ENCODE measurements at regions not wholly inside any gene's neighbourhood (a gene's known extent, or its start where the extent isn't known, plus 50 kb on each side); places are given as distances from the start of the nearest gene placed in this dataset.

GRCh38 chr1:58836408-58836807, 52.6 kb upstream of the JUN start:
- no peaks in the 10 kb centered on the region for H3K79me2 ChIP-seq

GRCh38 chr1:58837886-58838285, 54.0 kb upstream of the JUN start:
- no peaks in the 10 kb centered on the region for H3K36me3 ChIP-seq (ENCODE audit: control insufficient read depth, insufficient read depth, low read length)
- H2AFZ ChIP-seq = peak overlapping the region; percentile 38
- H3K9me3 ChIP-seq (ENCODE audit: control insufficient read depth, low read length) = no peaks in the 10 kb centered on the region
- TF ChIP-seq CTCF (IDR thresholded peaks at IDR 0.05) = no peak
- H3K4me1 ChIP-seq = peaks cover 7% of the 10 kb centered on the region
- H3K9ac ChIP-seq = no peak overlapping the region
- H3K4me3 ChIP-seq (ENCODE audit: low read depth, low read length) = no peak overlapping the region
- H3K4me2 ChIP-seq (ENCODE audit: low read length) = no peak overlapping the region
- H3K27ac ChIP-seq = peak overlapping the region; percentile 37
- H3K27me3 ChIP-seq (ENCODE audit: control insufficient read depth, insufficient read depth, low read length) = no peaks in the 10 kb centered on the region
- H3K79me2 ChIP-seq = no peaks in the 10 kb centered on the region

More at GRCh38 chr1:58836408-58836807, 52.6 kb upstream of the JUN start:
- no peaks in the 10 kb centered on the region for H3K27me3 ChIP-seq (ENCODE audit: control insufficient read depth, insufficient read depth, low read length)
- no peak overlapping the region for H3K27ac ChIP-seq
- no peak overlapping the region for H2AFZ ChIP-seq
- H3K4me2 ChIP-seq (ENCODE audit: low read length) = no peak overlapping the region
- H3K4me1 ChIP-seq = peaks cover 7% of the 10 kb centered on the region
- no peak for TF ChIP-seq CTCF (IDR thresholded peaks at IDR 0.05)
- H3K9ac ChIP-seq = no peak overlapping the region
- H3K36me3 ChIP-seq (ENCODE audit: control insufficient read depth, insufficient read depth, low read length) = no peaks in the 10 kb centered on the region
- H3K9me3 ChIP-seq (ENCODE audit: control insufficient read depth, low read length) = no peaks in the 10 kb centered on the region
- no peak overlapping the region for H3K4me3 ChIP-seq (ENCODE audit: low read depth, low read length)

GRCh38 chr1:58839147-58839795, 55.4 kb upstream of the JUN start:
- H3K27ac ChIP-seq = no peak overlapping the region
- peaks cover 7% of the 10 kb centered on the region for H3K4me1 ChIP-seq
- H3K9me3 ChIP-seq (ENCODE audit: control insufficient read depth, low read length) = no peaks in the 10 kb centered on the region
- no peaks in the 10 kb centered on the region for H3K36me3 ChIP-seq (ENCODE audit: control insufficient read depth, insufficient read depth, low read length)
- H3K4me3 ChIP-seq (ENCODE audit: low read depth, low read length) = no peak overlapping the region
- H2AFZ ChIP-seq = no peak overlapping the region
- H3K27me3 ChIP-seq (ENCODE audit: control insufficient read depth, insufficient read depth, low read length) = no peaks in the 10 kb centered on the region
- no peak overlapping the region for H3K9ac ChIP-seq
- no peaks in the 10 kb centered on the region for H3K79me2 ChIP-seq
- no peak overlapping the region for H3K4me2 ChIP-seq (ENCODE audit: low read length)
- no peak for TF ChIP-seq CTCF (IDR thresholded peaks at IDR 0.05)

GRCh38 chr1:58839846-58840835, 56.3 kb upstream of the JUN start:
- H3K79me2 ChIP-seq = no peaks in the 10 kb centered on the region
- H3K9ac ChIP-seq = no peak overlapping the region
- no peaks in the 10 kb centered on the region for H3K36me3 ChIP-seq (ENCODE audit: control insufficient read depth, insufficient read depth, low read length)
- no peaks in the 10 kb centered on the region for H3K9me3 ChIP-seq (ENCODE audit: control insufficient read depth, low read length)
- no peak overlapping the region for H3K4me2 ChIP-seq (ENCODE audit: low read length)
- peaks cover 7% of the 10 kb centered on the region for H3K4me1 ChIP-seq
- H2AFZ ChIP-seq = no peak overlapping the region
- H3K27ac ChIP-seq = no peak overlapping the region
- TF ChIP-seq CTCF (IDR thresholded peaks at IDR 0.05) = no peak
- no peak overlapping the region for H3K4me3 ChIP-seq (ENCODE audit: low read depth, low read length)
- H3K27me3 ChIP-seq (ENCODE audit: control insufficient read depth, insufficient read depth, low read length) = no peaks in the 10 kb centered on the region
